ENCODE measurements at regions not wholly inside any gene's neighbourhood (a gene's known extent, or its start where the extent isn't known, plus 50 kb on each side); places are given as distances from the start of the nearest gene placed in this dataset.

DNA sequence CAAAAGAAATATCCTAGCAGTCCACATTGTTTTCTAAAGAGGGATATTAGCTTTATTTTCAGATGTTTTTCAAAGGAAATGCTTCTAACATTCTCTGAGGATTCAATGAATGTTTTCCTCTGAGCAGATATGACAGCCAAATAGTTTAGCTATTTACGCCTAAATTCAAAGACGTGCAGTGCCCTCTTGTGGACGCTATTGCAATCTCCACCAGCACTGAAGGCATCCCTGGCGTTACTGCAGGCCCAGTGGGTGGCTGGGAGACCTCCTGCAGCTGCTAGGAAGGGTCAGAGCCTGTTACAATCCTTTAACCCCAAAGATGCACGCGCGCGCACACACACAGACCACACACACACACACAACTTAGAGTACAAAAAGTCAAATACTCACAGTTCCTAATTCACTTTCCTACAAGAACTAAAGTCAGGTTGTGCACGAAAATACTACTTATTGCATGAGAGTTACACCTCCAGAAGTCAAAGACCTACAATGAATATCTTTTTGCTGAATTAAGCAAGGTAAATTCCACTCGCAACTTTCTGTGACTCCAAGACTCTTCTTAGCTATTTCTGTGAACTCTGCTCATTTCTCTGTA lies 589.3 kb upstream of the TMEM132C start:
- TF ChIP-seq POLR2AphosphoS5 (IDR thresholded peaks at IDR 0.05; ENCODE audit: low read depth) (no peak), GABPA (IDR thresholded peaks at IDR 0.05; ENCODE audit: low read depth) (no peak)
- TF ChIP-seq, protein P1, sequence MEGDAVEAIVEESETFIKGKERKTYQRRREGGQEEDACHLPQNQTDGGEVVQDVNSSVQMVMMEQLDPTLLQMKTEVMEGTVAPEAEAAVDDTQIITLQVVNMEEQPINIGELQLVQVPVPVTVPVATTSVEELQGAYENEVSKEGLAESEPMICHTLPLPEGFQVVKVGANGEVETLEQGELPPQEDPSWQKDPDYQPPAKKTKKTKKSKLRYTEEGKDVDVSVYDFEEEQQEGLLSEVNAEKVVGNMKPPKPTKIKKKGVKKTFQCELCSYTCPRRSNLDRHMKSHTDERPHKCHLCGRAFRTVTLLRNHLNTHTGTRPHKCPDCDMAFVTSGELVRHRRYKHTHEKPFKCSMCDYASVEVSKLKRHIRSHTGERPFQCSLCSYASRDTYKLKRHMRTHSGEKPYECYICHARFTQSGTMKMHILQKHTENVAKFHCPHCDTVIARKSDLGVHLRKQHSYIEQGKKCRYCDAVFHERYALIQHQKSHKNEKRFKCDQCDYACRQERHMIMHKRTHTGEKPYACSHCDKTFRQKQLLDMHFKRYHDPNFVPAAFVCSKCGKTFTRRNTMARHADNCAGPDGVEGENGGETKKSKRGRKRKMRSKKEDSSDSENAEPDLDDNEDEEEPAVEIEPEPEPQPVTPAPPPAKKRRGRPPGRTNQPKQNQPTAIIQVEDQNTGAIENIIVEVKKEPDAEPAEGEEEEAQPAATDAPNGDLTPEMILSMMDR (IDR thresholded peaks at IDR 0.05; ENCODE audit: insufficient read depth, low read length), result peak; percentile 42
- TF ChIP-seq, protein P2, sequence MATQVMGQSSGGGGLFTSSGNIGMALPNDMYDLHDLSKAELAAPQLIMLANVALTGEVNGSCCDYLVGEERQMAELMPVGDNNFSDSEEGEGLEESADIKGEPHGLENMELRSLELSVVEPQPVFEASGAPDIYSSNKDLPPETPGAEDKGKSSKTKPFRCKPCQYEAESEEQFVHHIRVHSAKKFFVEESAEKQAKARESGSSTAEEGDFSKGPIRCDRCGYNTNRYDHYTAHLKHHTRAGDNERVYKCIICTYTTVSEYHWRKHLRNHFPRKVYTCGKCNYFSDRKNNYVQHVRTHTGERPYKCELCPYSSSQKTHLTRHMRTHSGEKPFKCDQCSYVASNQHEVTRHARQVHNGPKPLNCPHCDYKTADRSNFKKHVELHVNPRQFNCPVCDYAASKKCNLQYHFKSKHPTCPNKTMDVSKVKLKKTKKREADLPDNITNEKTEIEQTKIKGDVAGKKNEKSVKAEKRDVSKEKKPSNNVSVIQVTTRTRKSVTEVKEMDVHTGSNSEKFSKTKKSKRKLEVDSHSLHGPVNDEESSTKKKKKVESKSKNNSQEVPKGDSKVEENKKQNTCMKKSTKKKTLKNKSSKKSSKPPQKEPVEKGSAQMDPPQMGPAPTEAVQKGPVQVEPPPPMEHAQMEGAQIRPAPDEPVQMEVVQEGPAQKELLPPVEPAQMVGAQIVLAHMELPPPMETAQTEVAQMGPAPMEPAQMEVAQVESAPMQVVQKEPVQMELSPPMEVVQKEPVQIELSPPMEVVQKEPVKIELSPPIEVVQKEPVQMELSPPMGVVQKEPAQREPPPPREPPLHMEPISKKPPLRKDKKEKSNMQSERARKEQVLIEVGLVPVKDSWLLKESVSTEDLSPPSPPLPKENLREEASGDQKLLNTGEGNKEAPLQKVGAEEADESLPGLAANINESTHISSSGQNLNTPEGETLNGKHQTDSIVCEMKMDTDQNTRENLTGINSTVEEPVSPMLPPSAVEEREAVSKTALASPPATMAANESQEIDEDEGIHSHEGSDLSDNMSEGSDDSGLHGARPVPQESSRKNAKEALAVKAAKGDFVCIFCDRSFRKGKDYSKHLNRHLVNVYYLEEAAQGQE (IDR thresholded peaks at IDR 0.05; ENCODE audit: insufficient replicate concordance, low read depth), result no peak

All from HL-60 (cell line).